ENCODE measurements at regions not wholly inside any gene's neighbourhood (a gene's known extent, or its start where the extent isn't known, plus 50 kb on each side); places are given as distances from the start of the nearest gene placed in this dataset.

DNA sequence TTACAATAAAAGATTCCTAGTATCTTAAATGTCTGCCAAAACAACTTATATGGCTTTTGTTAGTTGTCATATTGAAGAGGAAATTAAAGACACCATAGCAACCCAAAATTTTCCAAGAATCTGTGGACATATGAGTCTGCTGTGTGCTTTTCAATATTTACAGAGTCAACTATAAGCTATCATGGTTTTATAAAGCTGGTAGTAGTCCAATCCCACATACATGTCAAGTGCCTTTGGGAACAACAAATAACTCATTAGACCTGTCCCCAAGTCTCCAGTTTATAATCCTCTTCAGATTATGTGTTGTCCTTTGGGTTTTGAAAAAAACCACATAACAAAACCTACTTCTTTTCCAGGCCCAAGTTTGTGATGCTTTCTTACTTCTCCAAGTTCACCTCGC, 293.8 kb upstream of the USP25 start:
- TF ChIP-seq, protein P1, sequence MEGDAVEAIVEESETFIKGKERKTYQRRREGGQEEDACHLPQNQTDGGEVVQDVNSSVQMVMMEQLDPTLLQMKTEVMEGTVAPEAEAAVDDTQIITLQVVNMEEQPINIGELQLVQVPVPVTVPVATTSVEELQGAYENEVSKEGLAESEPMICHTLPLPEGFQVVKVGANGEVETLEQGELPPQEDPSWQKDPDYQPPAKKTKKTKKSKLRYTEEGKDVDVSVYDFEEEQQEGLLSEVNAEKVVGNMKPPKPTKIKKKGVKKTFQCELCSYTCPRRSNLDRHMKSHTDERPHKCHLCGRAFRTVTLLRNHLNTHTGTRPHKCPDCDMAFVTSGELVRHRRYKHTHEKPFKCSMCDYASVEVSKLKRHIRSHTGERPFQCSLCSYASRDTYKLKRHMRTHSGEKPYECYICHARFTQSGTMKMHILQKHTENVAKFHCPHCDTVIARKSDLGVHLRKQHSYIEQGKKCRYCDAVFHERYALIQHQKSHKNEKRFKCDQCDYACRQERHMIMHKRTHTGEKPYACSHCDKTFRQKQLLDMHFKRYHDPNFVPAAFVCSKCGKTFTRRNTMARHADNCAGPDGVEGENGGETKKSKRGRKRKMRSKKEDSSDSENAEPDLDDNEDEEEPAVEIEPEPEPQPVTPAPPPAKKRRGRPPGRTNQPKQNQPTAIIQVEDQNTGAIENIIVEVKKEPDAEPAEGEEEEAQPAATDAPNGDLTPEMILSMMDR (IDR thresholded peaks at IDR 0.05; ENCODE audit: unreplicated experiment): no peak
- no peak for DNase-seq (ENCODE audit: low spot score)
- Mint-ChIP-seq H3K9me3 (ENCODE audit: unreplicated experiment) (no peaks in the 10 kb centered on the region), H3K4me1 (ENCODE audit: unreplicated experiment) (peaks cover 6% of the 10 kb centered on the region), H3K27ac (ENCODE audit: unreplicated experiment) (no peak overlapping the region), H3K27me3 (ENCODE audit: unreplicated experiment) (peaks cover 2% of the 10 kb centered on the region), H3K4me3 (ENCODE audit: unreplicated experiment) (no peak overlapping the region), H3K36me3 (ENCODE audit: low read depth, unreplicated experiment) (no peaks in the 10 kb centered on the region)

DNA sequence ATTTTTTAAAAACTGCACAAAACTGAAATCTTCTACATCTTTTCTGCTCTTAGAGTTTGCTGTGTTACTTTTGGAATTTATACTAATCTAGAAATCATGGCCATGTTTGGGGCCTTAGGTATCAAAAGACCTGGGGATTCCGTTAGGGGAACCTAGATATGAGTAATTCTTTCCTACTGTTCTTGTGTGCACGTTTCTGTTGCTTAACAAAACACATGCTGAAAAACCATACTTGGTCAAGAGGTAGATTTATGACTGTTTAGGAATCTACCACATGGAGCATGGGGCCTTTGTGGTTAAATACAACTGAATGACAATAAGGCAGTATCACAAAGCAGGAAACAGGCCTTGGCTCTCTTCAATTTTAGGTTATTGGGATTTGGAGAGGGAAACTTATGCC, 291.9 kb upstream of the USP25 start:
- Mint-ChIP-seq H3K27ac (ENCODE audit: unreplicated experiment) (no peak overlapping the region), H3K4me3 (ENCODE audit: unreplicated experiment) (no peak overlapping the region), H3K27me3 (ENCODE audit: unreplicated experiment) (no peaks in the 10 kb centered on the region), H3K4me1 (ENCODE audit: unreplicated experiment) (peaks cover 4% of the 10 kb centered on the region), H3K9me3 (ENCODE audit: unreplicated experiment) (no peaks in the 10 kb centered on the region), H3K36me3 (ENCODE audit: low read depth, unreplicated experiment) (no peaks in the 10 kb centered on the region)
- TF ChIP-seq, protein P1 (IDR thresholded peaks at IDR 0.05; ENCODE audit: unreplicated experiment): no peak
- DNase-seq (ENCODE audit: low spot score): no peak

DNA sequence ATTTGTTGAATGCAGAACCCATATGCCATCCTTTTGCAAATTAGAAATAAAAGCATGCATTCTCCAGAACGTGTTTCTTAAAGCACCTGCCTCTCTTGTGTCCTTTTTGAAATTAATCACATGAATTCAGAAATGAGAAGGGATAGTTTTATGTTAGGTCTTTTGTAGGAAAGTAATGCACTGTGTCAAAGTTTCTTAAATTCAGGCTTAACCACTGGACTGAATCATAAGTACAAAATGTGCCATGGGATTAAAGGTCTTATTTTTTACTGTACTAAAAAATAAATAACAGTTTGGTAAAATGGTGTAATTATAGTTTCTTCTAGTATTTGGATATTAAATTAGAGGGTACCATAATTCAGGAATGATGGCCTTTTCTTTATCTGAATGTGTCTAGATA, 290.1 kb upstream of the USP25 start:
- no peaks in the 10 kb centered on the region for H3K27me3 Mint-ChIP-seq (ENCODE audit: unreplicated experiment)
- TF ChIP-seq, protein P1 (IDR thresholded peaks at IDR 0.05; ENCODE audit: unreplicated experiment): no peak
- H3K4me1 Mint-ChIP-seq (ENCODE audit: unreplicated experiment): peaks cover 4% of the 10 kb centered on the region
- DNase-seq (ENCODE audit: low spot score): no peak
- no peak overlapping the region for H3K27ac Mint-ChIP-seq (ENCODE audit: unreplicated experiment)
- H3K9me3 Mint-ChIP-seq (ENCODE audit: unreplicated experiment): no peaks in the 10 kb centered on the region
- H3K36me3 Mint-ChIP-seq (ENCODE audit: low read depth, unreplicated experiment): no peaks in the 10 kb centered on the region
- H3K4me3 Mint-ChIP-seq (ENCODE audit: unreplicated experiment): no peak overlapping the region

DNA sequence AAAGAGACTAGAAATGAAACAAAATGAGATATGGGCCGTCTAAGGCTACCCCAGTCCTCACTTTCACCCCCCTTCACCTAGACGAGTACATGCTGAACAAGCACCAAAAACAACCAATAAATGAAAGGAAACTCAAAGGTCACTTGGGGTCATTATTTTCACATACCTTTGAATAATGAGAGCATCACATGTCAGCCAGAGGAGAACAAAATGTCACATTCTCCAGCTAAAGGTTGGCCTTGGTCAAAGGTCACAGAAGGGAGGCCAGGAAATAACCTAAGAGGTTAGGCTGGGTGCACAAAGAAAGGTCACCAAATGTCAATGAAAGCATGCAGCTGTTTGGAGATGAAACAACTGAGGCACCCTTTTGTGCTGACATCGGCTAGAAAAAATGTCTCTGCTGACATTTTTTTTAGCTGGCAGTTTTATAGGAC, 288.7 kb upstream of the USP25 start:
- DNase-seq (ENCODE audit: low spot score): no peak
- no peak overlapping the region for H3K27ac Mint-ChIP-seq (ENCODE audit: unreplicated experiment)
- no peak overlapping the region for H3K4me3 Mint-ChIP-seq (ENCODE audit: unreplicated experiment)
- H3K36me3 Mint-ChIP-seq (ENCODE audit: low read depth, unreplicated experiment): no peaks in the 10 kb centered on the region
- H3K9me3 Mint-ChIP-seq (ENCODE audit: unreplicated experiment): no peaks in the 10 kb centered on the region
- TF ChIP-seq, protein P1 (IDR thresholded peaks at IDR 0.05; ENCODE audit: unreplicated experiment): no peak
- H3K4me1 Mint-ChIP-seq (ENCODE audit: unreplicated experiment): peaks cover 4% of the 10 kb centered on the region
- no peaks in the 10 kb centered on the region for H3K27me3 Mint-ChIP-seq (ENCODE audit: unreplicated experiment)

DNA sequence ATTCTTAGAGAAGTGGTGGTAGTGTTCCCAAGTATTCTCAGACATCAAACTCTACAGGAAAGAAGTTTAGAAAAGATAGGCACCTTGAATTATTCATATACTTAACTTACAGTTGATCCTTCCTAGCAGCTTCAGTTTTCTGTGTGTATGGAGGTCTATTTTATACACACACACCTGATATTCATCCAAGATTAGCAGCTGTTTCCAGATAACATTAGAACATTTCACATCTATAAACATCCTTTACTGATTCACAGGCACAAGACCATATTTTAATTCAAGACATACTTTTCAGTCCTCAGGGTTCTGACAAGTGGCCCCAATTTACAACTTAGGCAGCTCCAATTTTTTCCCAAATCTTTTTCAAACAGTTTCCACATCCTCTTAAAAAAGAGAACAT, 287.8 kb upstream of the USP25 start:
- Mint-ChIP-seq H3K27ac (ENCODE audit: unreplicated experiment) (no peak overlapping the region), H3K27me3 (ENCODE audit: unreplicated experiment) (no peaks in the 10 kb centered on the region), H3K9me3 (ENCODE audit: unreplicated experiment) (no peaks in the 10 kb centered on the region), H3K4me1 (ENCODE audit: unreplicated experiment) (peaks cover 4% of the 10 kb centered on the region), H3K36me3 (ENCODE audit: low read depth, unreplicated experiment) (no peaks in the 10 kb centered on the region), H3K4me3 (ENCODE audit: unreplicated experiment) (no peak overlapping the region)
- no peak for DNase-seq (ENCODE audit: low spot score)
- TF ChIP-seq, protein P1 (IDR thresholded peaks at IDR 0.05; ENCODE audit: unreplicated experiment): no peak

All from endothelial cell (in vitro differentiated cells).